Hepatic stellate cell (primary cell): ENCODE measurements at regions not wholly inside any gene's neighbourhood (a gene's known extent, or its start where the extent isn't known, plus 50 kb on each side); places are given as distances from the start of the nearest gene placed in this dataset.
"Not testable (repeated sequence)": the region's sequence is repeated elsewhere in the genome, so short reads cannot be mapped to it uniquely, and the experiment has no call there.

Experiments
- DNase-seq: peaks from one replicate; pipeline ENCODE4 v3.0.0; 2011; ENCODE audit warnings: low spot score

DNA sequence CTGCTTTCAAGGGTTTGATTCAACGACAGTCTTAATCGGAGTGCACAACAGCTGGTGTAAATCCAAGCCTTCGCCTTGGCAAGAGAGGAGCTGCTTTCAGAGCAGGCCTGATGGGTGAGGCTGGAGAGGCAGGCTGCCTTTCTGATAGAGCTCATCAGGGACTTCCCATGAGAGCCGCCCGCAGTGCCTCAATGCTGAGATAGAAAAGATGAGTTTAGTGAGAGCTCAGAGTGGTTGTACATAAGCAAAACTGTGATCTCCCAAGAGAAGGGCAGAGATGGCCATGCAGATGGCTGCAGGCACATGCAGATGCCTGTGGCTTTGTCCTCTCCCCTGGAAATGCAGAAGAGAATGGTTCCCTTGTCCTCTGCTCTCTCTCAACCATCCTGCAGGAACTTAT lies 122.1 kb downstream of the ARL4C start:
- DNase-seq: no peak

DNA sequence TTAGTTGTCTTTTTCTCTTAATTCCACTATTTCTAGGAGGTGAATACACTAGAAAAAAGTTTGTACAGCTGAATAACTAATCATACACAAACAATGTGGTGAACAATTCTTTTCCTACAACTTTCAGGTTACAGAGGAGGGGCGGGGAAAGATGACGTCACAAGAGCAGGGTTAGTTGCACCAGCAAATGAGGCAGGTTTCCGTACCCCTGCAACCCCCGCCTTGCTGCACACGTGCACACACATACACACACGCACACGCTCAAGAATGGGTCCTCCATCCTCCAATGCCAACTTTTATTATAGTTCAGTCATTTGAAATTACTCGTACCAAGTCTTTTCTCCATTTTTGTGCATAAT lies 122.8 kb downstream of the ARL4C start:
- DNase-seq: no peak

DNA sequence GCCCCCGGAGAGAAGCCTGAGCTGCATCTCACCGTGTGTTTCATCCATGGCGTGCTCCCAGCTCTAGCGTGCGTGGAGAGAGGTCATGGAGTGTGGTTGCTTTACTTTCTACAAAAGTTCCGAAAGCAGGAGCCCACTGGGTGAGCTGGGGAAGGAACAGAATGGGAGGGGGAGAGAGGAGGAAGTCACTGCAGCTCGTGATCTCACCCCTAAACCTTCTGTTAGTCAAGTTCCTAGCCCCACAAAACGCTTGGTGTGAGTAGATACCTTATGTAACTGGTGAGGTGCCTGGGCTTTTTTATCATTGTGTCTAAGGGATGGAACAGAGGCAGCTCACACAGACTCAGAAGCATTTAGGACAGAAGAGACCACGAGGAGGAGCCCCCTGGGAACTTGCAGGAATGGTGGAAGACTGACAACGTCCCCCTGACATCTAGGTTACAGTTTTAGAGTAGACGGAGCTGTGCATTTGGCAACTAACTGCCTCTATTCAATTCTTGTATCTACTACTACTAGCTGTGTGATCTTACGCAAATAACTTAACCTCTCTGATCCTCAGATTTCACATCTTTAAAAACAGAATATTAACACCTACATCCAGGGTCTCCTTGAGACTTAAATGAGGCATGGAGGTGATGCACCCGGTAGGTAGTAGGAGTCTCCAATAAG lies 123.3 kb downstream of the ARL4C start:
- DNase-seq: no peak

DNA sequence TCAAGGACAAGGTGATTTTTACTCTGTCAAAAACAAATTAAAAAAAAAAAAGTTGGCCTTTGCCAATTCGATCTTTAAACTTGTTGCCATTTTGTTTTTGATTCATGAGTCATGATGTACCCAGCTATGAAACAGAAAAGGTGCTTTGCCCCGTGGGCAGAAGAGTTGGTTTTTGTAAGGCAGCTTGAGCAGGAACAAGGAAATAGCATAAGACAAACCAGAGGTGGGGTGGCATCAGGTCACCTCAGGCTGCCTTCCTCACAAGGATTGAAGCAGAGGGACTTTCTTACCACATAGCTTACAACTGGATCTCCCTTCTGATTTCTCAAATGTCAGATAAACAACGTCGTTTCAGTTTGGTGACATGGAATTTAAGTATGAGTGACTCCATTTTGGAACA lies 123.8 kb downstream of the ARL4C start:
- DNase-seq: no peak

DNA sequence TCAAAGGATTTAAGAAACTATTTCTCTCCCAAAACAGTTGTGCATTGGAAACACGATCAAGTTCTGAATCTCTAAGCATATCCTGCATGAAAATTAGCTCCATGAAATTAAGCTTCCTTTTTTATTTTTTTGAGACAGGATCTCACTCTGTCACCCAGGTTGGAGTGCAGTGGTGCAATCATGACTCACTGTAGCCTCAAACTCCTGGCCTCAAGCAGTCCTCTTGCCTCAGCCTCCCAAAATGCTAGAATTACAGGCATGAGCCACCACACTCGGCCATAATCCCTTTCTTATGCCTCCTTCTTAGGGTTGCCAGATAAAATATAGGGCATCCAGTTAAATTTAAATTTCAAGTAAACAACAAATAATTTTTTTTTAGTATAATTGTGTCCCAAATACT lies 124.4 kb downstream of the ARL4C start:
- no peak for DNase-seq

DNA sequence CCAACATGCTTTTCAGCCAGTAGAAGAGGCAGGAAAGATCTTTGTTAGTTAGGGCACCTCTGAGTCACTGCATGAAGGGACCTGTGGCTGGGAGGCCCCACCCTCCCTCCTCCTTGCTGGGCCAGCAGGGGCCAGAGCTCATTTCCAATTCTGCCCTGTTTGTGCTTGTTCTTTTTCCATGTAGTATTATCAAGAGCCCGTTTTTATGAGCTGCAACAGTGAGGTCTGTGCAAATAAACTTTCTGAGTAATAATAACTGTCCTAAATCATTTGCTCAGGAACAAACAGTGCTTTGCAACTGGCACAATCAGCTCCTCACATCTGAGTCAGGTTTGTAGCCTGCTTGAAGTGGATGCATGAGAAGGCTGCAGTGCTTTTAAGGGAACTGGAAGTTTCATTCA lies 128.0 kb downstream of the ARL4C start:
- DNase-seq: peak; percentile 21

DNA sequence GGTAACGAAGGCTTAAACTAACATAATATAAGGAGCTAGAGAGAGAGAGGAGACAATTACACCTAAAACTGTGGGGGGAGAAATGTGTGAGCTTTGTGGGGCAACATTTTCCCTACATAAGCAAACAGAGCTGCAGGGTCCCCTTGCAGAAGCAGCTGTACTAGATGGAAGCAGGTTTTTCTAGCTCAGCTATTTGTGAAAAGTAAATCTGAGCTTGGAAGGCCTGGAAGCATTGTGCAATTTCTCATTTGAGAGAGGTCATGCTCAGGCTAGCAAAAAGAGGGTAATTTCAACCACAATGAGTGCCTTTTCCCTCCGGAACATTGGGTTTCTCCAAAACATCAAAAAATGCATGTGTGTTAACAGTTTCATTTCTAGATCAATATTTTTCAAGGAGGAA lies 130.0 kb downstream of the ARL4C start:
- DNase-seq: no peak

DNA sequence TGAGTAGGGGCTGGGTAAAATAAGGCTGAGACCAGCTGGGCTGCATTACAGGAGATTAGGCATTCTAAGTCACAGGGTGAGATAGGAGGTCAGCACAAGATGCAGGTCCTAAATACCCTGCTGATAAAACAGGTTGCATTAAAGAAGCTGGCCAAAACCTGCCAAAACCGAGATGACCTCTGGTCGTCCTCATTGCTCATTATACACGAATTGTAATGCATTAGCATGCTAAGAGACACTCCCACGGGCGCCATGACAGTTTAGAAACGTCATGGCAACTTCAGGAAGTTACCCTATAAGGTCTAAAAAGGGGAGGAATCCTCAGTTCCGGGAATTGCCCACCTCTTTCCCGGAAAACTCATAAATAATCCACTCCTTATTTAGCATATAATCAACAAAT lies 132.2 kb downstream of the ARL4C start:
- DNase-seq: no peak

DNA sequence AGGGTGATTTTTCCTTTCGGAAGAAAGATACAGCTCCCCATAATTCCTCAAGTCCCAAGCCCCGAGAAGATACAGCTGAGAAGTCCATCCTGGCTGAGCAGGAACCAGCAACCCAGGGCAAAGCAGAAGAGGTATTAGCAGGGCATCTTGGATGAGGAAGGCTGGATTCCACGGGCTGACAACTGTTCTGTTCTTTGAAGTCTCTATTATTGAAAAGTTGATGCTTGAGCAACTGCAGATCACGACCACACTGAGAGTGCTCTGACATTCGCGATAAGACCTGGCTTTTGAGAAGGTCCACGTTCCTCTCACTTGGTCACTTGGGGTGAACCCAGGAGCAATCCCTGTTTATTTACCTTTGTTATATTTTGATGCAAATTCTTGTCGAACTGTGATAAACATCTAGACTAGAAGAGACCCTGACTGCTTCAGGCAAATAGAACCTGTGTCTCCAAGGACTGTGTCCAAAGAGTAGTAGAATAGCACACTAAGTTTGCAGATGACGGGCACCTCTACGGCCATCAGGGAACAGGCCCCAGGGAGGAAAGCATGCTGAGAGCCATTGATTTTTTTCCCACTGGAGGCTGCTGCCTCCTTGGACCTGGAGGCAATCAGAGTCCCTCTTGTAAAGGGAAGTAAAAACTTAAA lies 133.1 kb downstream of the ARL4C start:
- DNase-seq: no peak

DNA sequence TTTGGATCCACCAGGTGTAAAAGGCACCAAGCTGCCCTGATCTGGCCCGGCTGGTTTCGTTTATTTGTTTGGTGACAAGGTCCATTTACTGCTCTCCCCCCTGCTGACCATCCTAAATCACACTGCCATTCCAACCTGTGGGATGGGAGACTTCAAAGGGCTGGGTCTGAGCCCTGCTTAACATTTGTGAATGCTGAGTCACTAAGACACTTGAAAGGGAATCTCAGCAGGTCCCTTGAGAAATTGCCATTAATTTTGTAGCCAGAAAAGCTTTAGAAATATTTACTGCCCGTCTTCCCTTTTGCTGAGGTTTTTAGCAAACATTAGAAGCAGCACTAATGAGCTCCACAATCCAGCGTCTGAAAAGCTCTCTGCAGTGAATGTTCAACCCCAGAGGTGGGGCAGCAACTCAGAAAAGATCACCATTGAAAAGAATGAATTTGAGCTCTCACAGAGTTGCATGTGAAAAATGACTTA lies 133.8 kb downstream of the ARL4C start:
- DNase-seq: no peak

DNA sequence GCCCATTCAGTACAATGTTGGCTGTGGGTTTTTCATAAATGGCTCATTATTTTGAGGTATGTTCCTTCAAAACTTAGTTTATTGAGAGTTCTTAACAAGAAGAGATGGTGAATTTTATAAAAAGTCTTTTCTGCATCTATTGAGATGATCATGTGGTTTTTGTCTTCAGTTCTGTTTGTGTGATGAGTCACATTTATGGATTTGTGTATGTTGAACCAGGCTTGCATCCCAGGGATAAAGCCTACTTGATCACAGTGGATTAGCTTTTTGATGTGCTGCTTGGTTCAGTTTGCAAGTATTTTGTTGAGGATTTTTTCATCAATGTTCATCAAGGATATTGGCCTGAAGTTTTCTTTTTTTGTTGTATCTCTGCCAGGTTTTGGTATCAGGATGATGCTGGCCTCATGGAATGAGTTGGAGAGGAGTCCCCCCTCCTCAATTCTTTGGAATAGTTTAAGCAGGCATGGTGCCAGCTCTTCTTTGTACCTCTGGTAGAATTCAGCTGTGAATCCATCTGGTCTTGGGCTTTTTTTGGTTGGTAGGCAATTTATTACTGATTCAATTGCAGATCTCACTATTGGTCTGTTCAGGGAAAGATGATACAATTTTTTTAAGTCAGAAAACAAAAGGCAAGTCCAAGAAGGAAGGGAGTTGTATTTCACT lies 136.4 kb downstream of the ARL4C start:
- DNase-seq: not testable (repeated sequence)

DNA sequence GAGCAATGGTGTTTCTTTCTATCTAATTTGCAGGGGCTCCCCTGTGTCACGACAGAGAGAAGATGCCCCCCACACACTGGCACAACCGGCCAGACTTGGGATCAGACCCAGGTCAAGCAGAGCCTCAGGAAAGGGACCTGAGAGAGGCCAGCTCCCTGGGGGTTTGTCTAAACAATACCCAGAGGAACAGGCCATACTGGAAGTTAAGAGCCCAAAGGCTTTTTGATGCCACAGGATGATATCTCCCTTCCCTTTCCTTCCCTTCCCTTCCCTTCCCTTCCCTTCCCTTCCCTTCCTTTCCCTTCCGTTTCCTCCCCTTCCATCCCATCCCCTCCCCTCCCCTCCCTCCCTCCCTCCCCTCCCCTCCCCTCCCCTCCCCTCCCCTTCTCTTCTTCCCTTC lies 139.2 kb downstream of the ARL4C start:
- DNase-seq: no peak

DNA sequence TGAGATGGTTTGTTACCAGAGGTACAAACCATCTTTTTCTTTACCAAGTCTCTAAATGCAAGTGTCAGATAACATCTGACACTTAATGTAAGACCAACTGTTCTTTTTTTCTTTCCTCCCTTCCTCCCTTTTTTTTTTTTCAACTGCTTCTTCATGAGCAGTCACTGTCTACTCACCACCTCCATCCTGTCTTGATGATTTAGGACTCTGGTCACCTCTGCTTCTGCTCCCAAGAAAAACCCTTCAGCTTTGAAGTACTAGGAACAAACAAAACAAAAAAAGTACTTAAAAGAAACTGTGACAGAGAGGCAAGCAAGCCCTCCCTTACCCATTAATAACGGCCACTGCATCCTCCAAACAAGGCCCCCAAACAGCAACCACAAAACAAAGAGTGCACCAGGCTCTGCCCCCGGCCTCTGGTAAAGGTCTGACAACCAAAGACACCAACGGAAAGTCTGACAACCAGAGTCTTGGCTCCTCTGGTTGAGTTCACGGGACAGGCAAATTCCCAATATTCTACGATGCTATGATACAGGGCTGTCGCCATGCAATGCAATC lies 141.0 kb downstream of the ARL4C start:
- DNase-seq: no peak

DNA sequence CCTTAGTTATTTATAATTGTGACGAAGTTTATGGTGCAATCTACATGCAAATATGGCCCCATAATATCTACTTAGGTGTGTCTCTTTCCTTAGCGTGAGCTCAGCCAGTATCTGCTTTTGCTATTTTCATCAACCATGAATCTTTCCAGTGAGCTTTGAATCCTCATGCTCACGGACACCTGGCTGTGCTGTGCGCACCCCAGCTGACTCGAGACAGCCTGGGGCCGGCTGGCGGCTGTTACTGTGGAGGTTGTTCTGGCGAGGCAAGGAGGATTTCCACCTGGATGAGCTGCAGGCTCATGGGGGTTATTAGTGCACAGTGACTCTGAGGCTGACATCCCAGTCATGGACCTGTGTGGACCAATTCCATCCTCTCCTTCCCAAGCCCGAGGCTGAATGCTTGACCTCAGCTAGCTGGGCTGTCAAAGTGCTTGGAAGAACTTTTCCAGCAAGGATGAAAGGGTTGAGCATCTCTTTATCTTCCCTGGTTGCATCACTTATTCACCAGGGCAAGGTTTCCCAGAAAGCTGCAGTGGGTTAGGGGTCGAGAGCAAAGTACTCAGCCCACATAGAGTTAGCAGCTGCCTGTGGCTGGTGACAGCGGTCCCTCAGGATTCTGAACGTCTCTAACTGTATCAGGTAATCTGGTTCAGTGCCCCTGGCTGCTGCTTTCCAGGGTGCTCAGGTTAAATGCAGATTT lies 141.7 kb downstream of the ARL4C start:
- DNase-seq: no peak

DNA sequence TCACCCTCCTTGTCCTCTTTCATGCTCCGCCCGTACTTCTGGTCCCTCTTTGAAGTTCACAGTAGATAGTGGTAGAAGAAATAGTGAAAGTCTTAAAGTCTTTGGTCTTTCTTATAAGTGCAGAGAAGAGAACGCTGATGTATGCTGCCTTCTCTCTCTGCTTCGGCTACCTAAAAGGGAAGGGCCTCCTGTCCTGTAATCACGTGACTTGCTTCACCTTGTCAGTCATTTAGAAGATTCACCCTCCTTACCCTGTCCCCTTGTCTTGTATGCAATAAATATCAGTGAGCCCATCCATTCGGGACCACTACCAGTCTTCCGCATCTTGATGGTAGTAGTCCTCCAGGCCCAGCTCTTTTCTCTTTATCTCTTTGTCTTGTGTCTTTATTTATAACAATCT lies 144.6 kb downstream of the ARL4C start:
- no peak for DNase-seq

DNA sequence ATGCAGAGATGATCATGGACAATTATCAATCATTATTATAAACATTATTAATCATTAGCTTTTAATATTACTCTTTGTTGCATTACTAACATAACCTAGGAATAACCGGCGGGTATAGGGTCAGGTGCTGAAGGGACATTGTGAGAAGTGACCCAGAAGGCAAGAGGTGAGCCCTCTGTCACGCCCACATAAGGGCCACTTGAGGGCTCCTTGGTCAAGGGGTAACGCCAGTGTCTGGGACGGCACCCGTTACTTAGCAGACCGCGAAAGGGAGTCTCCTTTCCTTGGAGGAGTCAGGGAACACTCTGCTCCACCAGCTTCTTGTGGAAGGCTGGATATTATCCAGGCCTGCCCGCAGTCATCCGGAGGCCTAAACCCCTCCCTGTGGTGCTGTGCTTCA lies 145.0 kb downstream of the ARL4C start:
- DNase-seq: not testable (repeated sequence)

DNA sequence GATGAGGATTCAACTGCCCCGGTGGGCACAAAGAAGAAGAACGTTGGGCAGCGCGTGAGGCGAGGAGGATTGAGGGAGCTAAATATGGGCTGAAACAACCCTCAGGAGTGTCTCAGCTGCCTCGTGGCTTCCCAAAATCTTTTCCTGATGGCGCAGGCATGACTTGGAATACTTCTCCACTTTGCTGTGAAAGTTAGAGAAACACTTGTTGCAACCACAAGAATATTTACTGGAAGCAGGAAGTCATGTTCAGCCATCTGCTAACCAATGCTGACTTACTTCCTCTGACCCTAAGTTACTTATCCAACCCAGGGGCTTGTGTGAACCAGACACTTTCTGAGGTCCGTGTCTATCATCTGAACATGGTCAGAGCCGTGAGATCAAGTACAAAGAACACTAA lies 148.8 kb downstream of the ARL4C start:
- DNase-seq: no peak

DNA sequence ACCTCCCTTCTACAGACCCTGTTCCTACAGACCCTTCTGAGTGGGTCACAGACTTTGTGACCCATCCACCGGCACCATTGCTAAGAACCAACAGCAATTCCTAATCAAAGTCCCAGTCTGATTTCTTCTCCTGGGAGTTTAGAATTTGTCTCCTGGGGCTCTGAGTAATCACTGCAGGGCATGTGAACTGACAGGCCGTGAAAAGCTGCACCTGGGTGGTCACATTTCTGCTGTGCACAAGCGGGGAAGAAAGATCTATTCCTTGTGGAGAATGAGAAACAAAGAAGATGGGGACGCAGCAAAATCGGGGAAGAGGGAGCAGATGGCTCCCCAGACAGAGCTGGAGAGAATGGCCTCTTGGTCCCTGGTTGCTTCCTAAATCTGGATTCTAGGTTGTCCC lies 151.0 kb downstream of the ARL4C start:
- no peak for DNase-seq

DNA sequence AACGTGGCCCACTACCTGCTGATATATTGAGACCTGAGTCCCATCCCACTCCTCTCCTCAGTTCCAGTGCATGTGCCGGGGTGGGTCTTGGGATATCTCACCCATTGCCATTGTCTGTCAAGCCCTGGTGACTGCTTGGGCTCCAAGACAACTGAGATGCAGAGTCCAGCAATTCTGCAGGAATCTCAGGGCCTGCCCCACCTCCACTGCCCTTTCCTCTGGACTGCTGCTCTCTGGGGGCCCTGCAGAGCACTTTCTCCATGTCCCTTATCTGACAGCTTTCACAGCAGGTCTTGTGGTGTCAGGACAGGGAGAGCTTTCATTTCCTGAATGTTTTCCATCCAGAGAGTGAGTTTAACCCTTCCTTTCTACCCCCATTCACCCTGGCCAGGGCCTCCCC lies 152.9 kb downstream of the ARL4C start:
- no peak for DNase-seq

DNA sequence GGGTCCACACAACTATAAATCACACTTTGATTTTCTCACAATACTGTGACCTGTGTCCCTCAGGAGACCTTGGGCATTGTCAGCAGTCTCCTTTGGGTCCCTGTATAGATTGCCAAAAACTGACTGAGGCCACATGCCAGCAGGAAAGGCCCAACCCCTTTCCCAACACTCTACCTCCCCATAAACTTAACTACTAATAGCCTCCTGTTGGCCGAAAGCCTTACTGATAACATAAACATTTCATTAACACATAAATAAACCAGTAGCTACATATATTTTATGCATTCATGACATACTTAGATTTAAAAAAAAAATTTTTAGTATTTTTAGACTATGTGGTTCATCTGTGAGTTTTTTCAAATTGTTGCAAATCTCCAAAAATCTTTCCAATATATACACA lies 153.5 kb downstream of the ARL4C start:
- DNase-seq: no peak

DNA sequence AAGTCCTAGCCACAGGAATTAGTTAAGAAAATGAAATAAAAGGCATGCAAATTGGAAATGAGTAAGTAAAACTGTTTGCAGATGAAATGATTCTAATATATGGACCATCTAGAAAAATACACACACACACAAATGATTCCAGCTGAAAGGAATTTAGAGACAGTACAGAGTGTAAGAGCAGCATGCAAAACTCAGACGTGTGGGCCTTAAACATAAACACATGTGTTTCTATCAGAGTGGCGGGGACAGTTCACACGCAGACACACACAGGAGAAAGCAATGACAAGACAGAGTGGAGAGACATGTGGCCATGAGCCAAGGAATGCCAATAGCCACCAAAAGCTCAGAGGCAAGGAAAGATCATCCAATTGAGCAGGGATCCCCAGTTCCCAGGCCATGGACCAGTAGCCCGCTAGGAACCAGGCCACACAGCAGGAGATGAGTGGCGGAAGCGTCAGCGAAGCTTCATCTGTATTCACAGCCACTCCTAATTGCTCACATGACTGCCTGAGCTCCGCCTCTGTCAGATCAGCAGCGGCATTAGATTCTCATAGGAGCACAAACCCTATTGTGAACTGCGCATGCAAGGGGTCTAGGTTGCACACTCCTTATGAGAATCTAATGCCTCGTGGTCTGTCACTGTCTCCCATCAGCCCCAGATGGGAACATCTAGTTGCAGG lies 155.4 kb downstream of the ARL4C start:
- no peak for DNase-seq

DNA sequence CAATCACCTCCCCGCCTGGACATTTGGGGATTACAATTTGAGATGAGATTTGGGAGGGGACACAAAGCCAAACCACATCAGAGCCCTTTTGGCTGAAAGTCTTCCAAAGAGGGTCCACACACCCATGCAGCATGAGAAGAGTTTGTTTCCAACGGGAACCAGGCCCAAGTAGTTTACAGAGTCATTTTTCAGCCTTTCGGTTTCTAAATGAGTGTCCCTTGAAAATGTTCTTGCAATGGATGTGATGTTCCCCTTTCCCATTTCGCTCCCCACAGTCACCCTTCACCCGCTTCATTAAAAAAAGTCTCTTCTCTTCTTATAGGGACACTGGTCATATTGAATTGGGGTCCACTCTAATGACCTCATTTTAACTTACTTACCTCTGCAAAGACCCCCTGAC lies 157.4 kb downstream of the ARL4C start:
- no peak for DNase-seq
